HG03103 (cell line): ENCODE measurements at regions not wholly inside any gene's neighbourhood (a gene's known extent, or its start where the extent isn't known, plus 50 kb on each side); places are given as distances from the start of the nearest gene placed in this dataset.

Experiments
- ATAC-seq: cut with Tn5 transposase; IDR thresholded peaks from one replicate; pipeline ENCODE4 v1.9.1; 2021; ENCODE audit warnings: low read depth; ENCODE audit not compliant: unreplicated experiment

- ATAC-seq, result no peak
These were observed 94.2 kb upstream of the TECRL start for GRCh38 chr4:64503416-64503815.

GRCh38 chr4:64497491-64497890 lies 88.2 kb upstream of the TECRL start:
- no peak for ATAC-seq

- ATAC-seq, result no peak
These were observed 86.7 kb upstream of the TECRL start for GRCh38 chr4:64495946-64496345.

GRCh38 chr4:64489628-64490027 lies 80.4 kb upstream of the TECRL start:
- ATAC-seq, result no peak

GRCh38 chr4:64479338-64479737 lies 70.1 kb upstream of the TECRL start:
- no peak for ATAC-seq

GRCh38 chr4:64477127-64477526 lies 67.9 kb upstream of the TECRL start:
- no peak for ATAC-seq

GRCh38 chr4:64465263-64465662 lies 56.0 kb upstream of the TECRL start:
- ATAC-seq, result no peak

GRCh38 chr4:64464581-64464980 lies 55.3 kb upstream of the TECRL start:
- ATAC-seq, result no peak
